Right lobe of liver (tissue), 6 donors: ENCODE measurements at regions not wholly inside any gene's neighbourhood (a gene's known extent, or its start where the extent isn't known, plus 50 kb on each side); places are given as distances from the start of the nearest gene placed in this dataset.

ENCODE experiments used
- ATAC-seq, 4 donors: fragments of 200-7000 bp; cut with Tn5 transposase; one replicate each; pipeline ENCODE4 v1.9.1; 2020; ENCODE audit warnings: mild to moderate bottlenecking in 4 of 4, moderate library complexity in 4 of 4
- DNase-seq, 3 donors: peaks; one replicate each; pipeline ENCODE4 v3.0.0-alpha.2; 2020
- H3K27ac ChIP-seq, 3 donors: fragments of 200-600 bp; one replicate each; pipeline ENCODE4 v1.8.0; 2022
- H3K27me3 ChIP-seq, 2 donors: fragments of 200-600 bp; one replicate each; pipeline ENCODE4 v1.8.0; 2022
- H3K36me3 ChIP-seq, 4 donors: fragments of 200-600 bp; sonication (generic) in 1 of 4; one replicate each; pipeline versions ENCODE4 v1.5.1 to v1.8.0; 2017 to 2022; ENCODE audit warnings: control low read depth in 1 of 4
- H3K4me1 ChIP-seq, 4 donors: fragments of 200-600 bp; sonication (generic) in 1 of 4; one replicate each; pipeline versions ENCODE4 v1.5.1 to v1.8.0; 2017 to 2022; ENCODE audit warnings: control low read depth in 1 of 4
- H3K4me3 ChIP-seq, 3 donors: fragments of 200-600 bp; one replicate each; pipeline ENCODE4 v1.8.0; 2022
- H3K9me3 ChIP-seq, 4 donors: fragments of 200-600 bp; sonication (generic) in 1 of 4; one replicate each; pipeline versions ENCODE4 v1.5.1 to v1.8.0; 2017 to 2022; ENCODE audit warnings: control low read depth in 1 of 4
- POLR2A ChIP-seq: fragments of 450-650 bp; IDR thresholded peaks from one replicate; pipeline ENCODE4 v1.6.1; 2017; ENCODE audit warnings: antibody characterized with exemption, mild to moderate bottlenecking
- WGBS: methylation state at CpG from one replicate; pipeline ENCODE4 v1.1.6; 2018; ENCODE audit warnings: low coverage, low lambda C conversion rate; ENCODE audit not compliant: insufficient coverage; ENCODE audit errors: missing lambda C conversion rate; 5-methylcytosine and 5-hydroxymethylcytosine counted together
- intact Hi-C, 2 donors: fragments of 100-400 bp; cut with DNase I; formaldehyde crosslinking; loops; one replicate each; pipeline versions ENCODE4 v1.11.2 to v1.14.1; 2022
- TF ChIP-seq, protein P1 (sequence below), 4 donors: fragments of 200-600 bp in 3 of 4; fragments of 450-650 bp in 1 of 4; IDR thresholded peaks; one replicate each; pipeline versions ENCODE4 v1.5.1 to v1.8.0; 2016 to 2022; ENCODE audit warnings: antibody characterized with exemption in 4 of 4, mild to moderate bottlenecking in 2 of 4
- donor health status: DM: no; HTN: yes; CAD: no.
- donor health status: DM: no; HTN: no; CAD: no.
- donor health status: DM: no; HTN: no; CAD: no.
- donor health status: DM: no; HTN: yes; CAD: no.
- donor health status: DM: no; HTN: yes; CAD: no.

DNA sequence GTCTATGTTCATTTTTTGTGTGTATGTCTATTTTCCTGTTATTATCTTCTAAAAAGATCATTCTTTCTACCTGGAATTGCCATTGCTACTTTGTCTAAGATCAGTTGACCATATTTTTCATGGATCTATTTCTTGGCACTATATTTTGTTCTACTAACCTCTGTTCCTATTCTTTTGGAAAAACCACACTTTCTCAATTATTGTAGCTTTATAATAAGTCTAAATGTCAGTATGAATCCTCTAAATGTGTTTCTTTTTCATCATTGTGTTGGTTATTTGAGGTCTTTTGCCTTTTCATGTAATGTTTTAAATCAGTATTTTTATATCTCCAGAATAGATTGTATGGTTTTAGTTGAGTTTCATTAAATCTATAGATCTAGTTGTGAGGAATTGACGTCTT is 798.3 kb downstream of the FAT4 start:
- intact Hi-C loops = no loop called here
- H3K27ac ChIP-seq = no peak overlapping the region
- DNase-seq (no peak), ATAC-seq (no peak)
- H3K27me3 ChIP-seq = no peaks in the 10 kb centered on the region
- 29% methylated on average over 1 of the region's 1 CpG for WGBS
- TF ChIP-seq, protein P1, sequence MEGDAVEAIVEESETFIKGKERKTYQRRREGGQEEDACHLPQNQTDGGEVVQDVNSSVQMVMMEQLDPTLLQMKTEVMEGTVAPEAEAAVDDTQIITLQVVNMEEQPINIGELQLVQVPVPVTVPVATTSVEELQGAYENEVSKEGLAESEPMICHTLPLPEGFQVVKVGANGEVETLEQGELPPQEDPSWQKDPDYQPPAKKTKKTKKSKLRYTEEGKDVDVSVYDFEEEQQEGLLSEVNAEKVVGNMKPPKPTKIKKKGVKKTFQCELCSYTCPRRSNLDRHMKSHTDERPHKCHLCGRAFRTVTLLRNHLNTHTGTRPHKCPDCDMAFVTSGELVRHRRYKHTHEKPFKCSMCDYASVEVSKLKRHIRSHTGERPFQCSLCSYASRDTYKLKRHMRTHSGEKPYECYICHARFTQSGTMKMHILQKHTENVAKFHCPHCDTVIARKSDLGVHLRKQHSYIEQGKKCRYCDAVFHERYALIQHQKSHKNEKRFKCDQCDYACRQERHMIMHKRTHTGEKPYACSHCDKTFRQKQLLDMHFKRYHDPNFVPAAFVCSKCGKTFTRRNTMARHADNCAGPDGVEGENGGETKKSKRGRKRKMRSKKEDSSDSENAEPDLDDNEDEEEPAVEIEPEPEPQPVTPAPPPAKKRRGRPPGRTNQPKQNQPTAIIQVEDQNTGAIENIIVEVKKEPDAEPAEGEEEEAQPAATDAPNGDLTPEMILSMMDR (IDR thresholded peaks at IDR 0.05) = no peak
- no peak for TF ChIP-seq POLR2A
- no peaks in the 10 kb centered on the region for H3K9me3 ChIP-seq
- no peaks in the 10 kb centered on the region for H3K36me3 ChIP-seq
- H3K4me1 ChIP-seq = no peaks in the 10 kb centered on the region
- H3K4me3 ChIP-seq = no peak overlapping the region

DNA sequence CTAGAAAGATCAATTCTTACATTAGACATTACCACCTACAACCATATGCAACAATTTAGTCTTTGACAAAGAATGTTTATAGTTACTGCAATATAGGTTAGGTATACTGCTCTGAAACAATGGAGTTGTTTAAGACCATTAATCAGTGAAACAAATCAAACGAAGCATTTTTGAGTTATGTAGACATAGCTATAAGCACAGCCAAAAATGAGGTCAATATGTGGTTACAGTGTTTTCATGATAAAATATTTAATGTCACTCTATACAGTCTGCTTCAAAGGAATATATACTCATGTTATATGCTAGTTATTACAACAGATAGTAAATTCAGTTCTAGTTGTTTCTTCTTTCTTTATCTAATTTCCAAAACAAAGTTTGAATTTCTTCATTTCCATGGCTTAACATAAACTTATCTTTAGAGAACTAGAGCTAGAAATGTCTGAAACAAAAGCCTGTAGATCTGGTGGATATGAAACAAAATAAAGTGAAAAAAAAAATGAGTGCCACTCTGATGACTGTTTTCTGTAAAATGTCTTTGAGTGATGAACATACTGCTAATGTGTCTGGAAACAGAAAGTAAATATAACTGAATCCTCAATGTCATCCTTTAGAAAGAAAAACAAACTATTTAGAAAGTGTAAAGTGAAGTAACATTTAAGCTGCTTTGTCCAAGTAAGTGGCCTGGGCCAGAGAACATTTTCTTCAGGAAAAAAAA is 809.0 kb downstream of the FAT4 start:
- Histone ChIP-seq H3K27me3 (no peaks in the 10 kb centered on the region), H3K36me3 (no peaks in the 10 kb centered on the region), H3K27ac (no peak overlapping the region), H3K4me3 (no peak overlapping the region), H3K4me1 (no peaks in the 10 kb centered on the region), H3K9me3 (no peaks in the 10 kb centered on the region)
- ATAC-seq (no peak), DNase-seq (no peak)
- TF ChIP-seq, protein P1 (IDR thresholded peaks at IDR 0.05) = no peak
- no peak for TF ChIP-seq POLR2A
- WGBS = 50% methylated on average over 1 of the region's 1 CpG
- intact Hi-C loops = no loop called here

DNA sequence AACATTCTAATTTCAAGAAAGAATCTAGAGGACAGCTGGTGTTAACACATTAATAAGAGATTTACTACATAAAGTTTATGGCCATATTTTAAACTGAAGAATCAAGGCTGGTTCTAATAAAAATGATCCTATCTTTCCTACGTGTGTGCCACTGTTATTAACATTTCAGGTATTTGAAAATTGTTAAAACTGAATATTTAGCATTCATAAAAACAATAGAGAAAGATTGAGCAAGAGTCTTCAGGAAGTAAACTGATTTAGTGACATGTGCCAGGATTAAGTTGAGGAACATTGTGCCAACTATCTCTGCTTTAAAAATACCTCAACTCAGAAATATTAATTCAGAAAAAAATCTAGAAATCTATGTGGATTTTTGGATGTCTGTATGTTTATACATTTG is 810.1 kb downstream of the FAT4 start:
- DNase-seq (no peak), ATAC-seq (no peak)
- Histone ChIP-seq H3K4me1 (no peaks in the 10 kb centered on the region), H3K4me3 (no peak overlapping the region), H3K27ac (no peak overlapping the region), H3K27me3 (no peaks in the 10 kb centered on the region), H3K36me3 (no peaks in the 10 kb centered on the region), H3K9me3 (no peaks in the 10 kb centered on the region)
- 7% methylated on average over 1 of the region's 1 CpG for WGBS
- TF ChIP-seq, protein P1 (IDR thresholded peaks at IDR 0.05) = no peak
- TF ChIP-seq POLR2A = no peak
- intact Hi-C loops = no loop called here

DNA sequence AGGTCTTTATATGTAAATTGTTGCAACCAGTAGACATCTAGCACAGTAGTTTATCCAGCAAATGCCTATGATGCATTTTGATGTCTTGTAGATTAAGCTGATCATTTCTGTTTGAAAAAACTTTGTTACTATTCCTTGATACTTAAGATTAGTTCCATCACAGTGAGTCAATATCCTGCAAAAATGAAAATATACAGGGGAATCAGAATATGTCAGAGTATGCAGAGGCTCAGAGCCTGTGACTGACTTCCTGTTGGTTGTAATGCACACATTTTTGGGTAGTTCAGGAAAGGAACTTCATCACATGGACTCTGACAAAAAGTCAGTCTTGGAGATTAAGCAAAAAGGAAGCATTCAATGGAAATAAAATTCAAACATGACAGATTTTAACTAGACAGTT is 815.5 kb downstream of the FAT4 start:
- H3K9me3 ChIP-seq = no peaks in the 10 kb centered on the region
- no peak overlapping the region for H3K4me3 ChIP-seq
- intact Hi-C loops = no loop called here
- DNase-seq = no peak
- H3K27me3 ChIP-seq = no peaks in the 10 kb centered on the region
- no peaks in the 10 kb centered on the region for H3K36me3 ChIP-seq
- no peak overlapping the region for H3K27ac ChIP-seq
- TF ChIP-seq, protein P1 (IDR thresholded peaks at IDR 0.05) = no peak
- TF ChIP-seq POLR2A = no peak
- H3K4me1 ChIP-seq = no peaks in the 10 kb centered on the region
- no peak for ATAC-seq
